K562 (cell line): ENCODE measurements at regions not wholly inside any gene's neighbourhood (a gene's known extent, or its start where the extent isn't known, plus 50 kb on each side); places are given as distances from the start of the nearest gene placed in this dataset.

Source experiments
- FOXA3 ChIP-seq, 2 experiments: fragments of 450-650 bp in 1 of 2; sonication (generic) in 1 of 2; formaldehyde crosslinking; IDR thresholded peaks in 1 of 2; conservative IDR thresholded peaks in 1 of 2; 2 replicates each; pipeline versions ENCODE4 v1.4.0 to v1.8.0; 2020 to 2022; ENCODE audit warnings: mild to moderate bottlenecking in 2 of 2, missing genetic modification reagents in 1 of 2
- ZBTB40 ChIP-seq, 2 experiments: fragments of 450-650 bp in 1 of 2; sonication (generic) in 1 of 2; formaldehyde crosslinking in 1 of 2; IDR thresholded peaks; 2 replicates each; pipeline versions ENCODE4 v1.7.1 to v1.9.0; 2016 to 2022; ENCODE audit warnings: inconsistent platforms in 1 of 2, mild to moderate bottlenecking in 1 of 2, missing genetic modification reagents in 1 of 2

GRCh38 chr17:13435230-13435629 lies 166.5 kb downstream of the HS3ST3A1 start (continued):
- TF ChIP-seq ZBTB40 (IDR thresholded peaks at IDR 0.05) (peak; percentile 91), ZBTB40 (CRISPR knock-in tag; IDR thresholded peaks at IDR 0.05) (peak; percentile 59; the same call in 1 of the 2 replicates), FOXA3 (CRISPR knock-in tag; conservative IDR thresholded peaks at IDR 0.05 in 1 of 2, IDR thresholded peaks at IDR 0.05 in 1 of 2) (no peak)
